RWPE2 (cell line): ENCODE measurements at regions not wholly inside any gene's neighbourhood (a gene's known extent, or its start where the extent isn't known, plus 50 kb on each side); places are given as distances from the start of the nearest gene placed in this dataset.

Source experiments
- ATAC-seq: fragments of 200-7000 bp; cut with Tn5 transposase; 3 replicates; pipeline ENCODE4 v1.9.1; 2021; ENCODE audit warnings: low read depth
- DNase-seq: peaks from one replicate; pipeline ENCODE4 v3.0.0-alpha.2; 2020; ENCODE audit warnings: low spot score
- H3K27ac ChIP-seq: fragments of 450-650 bp; 2 replicates; pipeline ENCODE4 v1.5.1; 2017; ENCODE audit warnings: mild to moderate bottlenecking; ENCODE audit not compliant: poor library complexity, severe bottlenecking
- H3K27me3 ChIP-seq: fragments of 250-450 bp; sonication (Bioruptor Pico); 2 replicates; pipeline ENCODE4 v1.5.1; 2021; ENCODE audit warnings: mild to moderate bottlenecking, moderate library complexity; ENCODE audit not compliant: insufficient read depth, poor library complexity, severe bottlenecking
- H3K36me3 ChIP-seq: fragments of 250-450 bp; sonication (Bioruptor Pico); 2 replicates; pipeline ENCODE4 v1.5.1; 2020; ENCODE audit warnings: low read depth, mild to moderate bottlenecking, moderate library complexity
- H3K4me1 ChIP-seq: fragments of 250-450 bp; sonication (Bioruptor Pico); 2 replicates; pipeline ENCODE4 v1.5.1; 2021; ENCODE audit warnings: mild to moderate bottlenecking, moderate library complexity; ENCODE audit not compliant: insufficient read depth, poor library complexity, severe bottlenecking
- H3K4me3 ChIP-seq: fragments of 250-450 bp; sonication (Bioruptor Pico); 2 replicates; pipeline ENCODE4 v1.5.1; 2021; ENCODE audit warnings: mild to moderate bottlenecking, moderate library complexity; ENCODE audit not compliant: severe bottlenecking
- H3K9me3 ChIP-seq: fragments of 250-450 bp; sonication (Bioruptor Pico); 2 replicates; pipeline ENCODE4 v1.5.1; 2021; ENCODE audit warnings: mild to moderate bottlenecking, moderate library complexity; ENCODE audit not compliant: severe bottlenecking
- CTCF ChIP-seq: fragments of 450-650 bp; IDR thresholded peaks from one replicate; pipeline ENCODE4 v1.5.1; 2017; ENCODE audit warnings: mild to moderate bottlenecking, moderate library complexity; ENCODE audit not compliant: poor library complexity, severe bottlenecking

DNA sequence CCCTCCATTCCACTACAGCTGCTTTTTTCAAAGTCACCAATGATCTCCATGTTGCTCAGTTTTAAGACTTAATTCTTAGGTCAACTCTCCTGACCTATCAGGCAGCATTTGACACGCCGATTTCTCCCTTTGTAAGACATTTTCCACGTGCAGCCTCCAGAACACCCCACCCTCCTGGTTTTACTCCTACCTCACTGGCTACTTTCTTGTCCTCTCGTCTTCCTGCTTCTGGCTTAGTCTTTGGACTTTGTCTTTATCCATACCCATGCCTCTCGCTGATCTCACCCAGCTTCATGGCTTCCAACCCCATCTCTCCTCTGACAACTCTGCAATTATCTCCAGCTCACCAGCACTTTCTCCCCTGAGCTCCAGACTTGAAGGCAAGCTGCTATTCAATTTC, 99.3 kb upstream of the UMPS start:
- ATAC-seq (no peak), DNase-seq (no peak)
- no peak for TF ChIP-seq CTCF
- no peak overlapping the region for H3K27ac ChIP-seq
- no peak overlapping the region for H3K4me3 ChIP-seq
- H3K9me3 ChIP-seq, result no peaks in the 10 kb centered on the region
- no peaks in the 10 kb centered on the region for H3K36me3 ChIP-seq
- peaks cover 2% of the 10 kb centered on the region for H3K27me3 ChIP-seq
- no peaks in the 10 kb centered on the region for H3K4me1 ChIP-seq

DNA sequence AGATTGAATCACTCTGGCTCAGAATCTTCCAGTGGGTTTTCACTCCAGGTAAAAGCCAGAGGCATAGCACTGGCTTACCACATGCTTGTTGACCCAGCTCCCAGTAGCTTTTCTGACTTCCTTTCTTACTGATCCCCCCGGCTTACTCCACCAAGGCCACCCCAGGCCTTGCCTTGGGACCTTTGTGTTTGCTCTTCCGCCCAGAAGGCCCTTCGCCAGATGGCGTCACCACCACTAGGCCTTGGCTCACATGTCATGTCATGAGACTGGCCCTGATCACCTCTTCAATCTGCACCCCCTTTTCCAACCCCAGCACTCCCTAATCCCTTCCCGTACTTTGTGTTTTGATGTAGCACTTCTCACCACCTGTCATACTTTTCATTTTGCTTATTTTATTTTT, 98.5 kb upstream of the UMPS start:
- Histone ChIP-seq H3K9me3 (no peaks in the 10 kb centered on the region), H3K27ac (no peak overlapping the region), H3K4me3 (no peak overlapping the region), H3K36me3 (no peaks in the 10 kb centered on the region), H3K27me3 (peaks cover 4% of the 10 kb centered on the region), H3K4me1 (no peaks in the 10 kb centered on the region)
- no peak for TF ChIP-seq CTCF
- DNase-seq, result no peak
- ATAC-seq, result no peak

GRCh38 chr3:124632566-124633140, 97.6 kb upstream of the UMPS start:
- no peak overlapping the region for H3K27ac ChIP-seq
- no peaks in the 10 kb centered on the region for H3K4me1 ChIP-seq
- no peak overlapping the region for H3K4me3 ChIP-seq
- DNase-seq, result no peak
- no peaks in the 10 kb centered on the region for H3K36me3 ChIP-seq
- no peak for TF ChIP-seq CTCF
- no peaks in the 10 kb centered on the region for H3K9me3 ChIP-seq
- peaks cover 4% of the 10 kb centered on the region for H3K27me3 ChIP-seq
- no peak for ATAC-seq

DNA sequence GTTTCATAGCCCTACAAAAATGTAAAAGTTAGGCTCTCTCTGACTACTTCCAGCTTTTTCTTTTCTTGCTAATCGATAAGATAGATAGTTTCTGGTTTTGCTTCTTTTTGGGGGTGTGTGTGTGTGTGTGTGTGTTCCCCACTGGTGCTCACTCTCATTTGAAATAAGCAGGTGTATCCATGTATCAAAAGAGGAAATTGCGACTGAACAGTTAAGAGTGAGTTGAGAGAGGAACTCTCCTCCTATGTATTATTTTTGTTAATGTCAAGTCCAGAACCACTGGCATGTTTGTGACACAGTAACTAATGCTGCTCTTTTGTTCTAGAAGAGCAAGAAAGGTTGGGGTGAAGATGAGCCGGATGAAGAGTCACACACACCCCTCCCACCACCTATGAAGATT, 96.7 kb upstream of the UMPS start:
- H3K9me3 ChIP-seq, result no peaks in the 10 kb centered on the region
- ATAC-seq (no peak), DNase-seq (no peak)
- H3K4me1 ChIP-seq, result no peaks in the 10 kb centered on the region
- H3K27me3 ChIP-seq, result peaks cover 4% of the 10 kb centered on the region
- no peak overlapping the region for H3K4me3 ChIP-seq
- H3K36me3 ChIP-seq, result no peaks in the 10 kb centered on the region
- TF ChIP-seq CTCF, result no peak
- H3K27ac ChIP-seq, result no peak overlapping the region

GRCh38 chr3:124634210-124635168, 95.8 kb upstream of the UMPS start:
- Histone ChIP-seq H3K9me3 (no peaks in the 10 kb centered on the region), H3K27ac (no peak overlapping the region), H3K4me3 (no peak overlapping the region), H3K27me3 (peaks cover 4% of the 10 kb centered on the region), H3K36me3 (no peaks in the 10 kb centered on the region), H3K4me1 (no peaks in the 10 kb centered on the region)
- TF ChIP-seq CTCF, result no peak
- ATAC-seq, result no peak
- DNase-seq, result no peak
